AG09309 (cell line): ENCODE measurements at regions not wholly inside any gene's neighbourhood (a gene's known extent, or its start where the extent isn't known, plus 50 kb on each side); places are given as distances from the start of the nearest gene placed in this dataset.

Source experiments
- DNase-seq: peaks from one replicate; pipeline ENCODE4 v3.0.0-alpha.2; 2010; ENCODE audit warnings: low read depth
- H3K4me3 ChIP-seq: 2 replicates; pipeline ENCODE4 v1.5.1; 2011; ENCODE audit warnings: mild to moderate bottlenecking, low read depth, low read length, moderate library complexity; ENCODE audit not compliant: control insufficient read depth
- TF ChIP-seq, protein P1 (sequence below): IDR thresholded peaks from 2 replicates; pipeline ENCODE4 v1.5.1; 2011; ENCODE audit warnings: mild to moderate bottlenecking, low read depth, low read length, inconsistent platforms; ENCODE audit not compliant: insufficient read depth, control insufficient read depth; ENCODE audit errors: missing control alignments

DNA sequence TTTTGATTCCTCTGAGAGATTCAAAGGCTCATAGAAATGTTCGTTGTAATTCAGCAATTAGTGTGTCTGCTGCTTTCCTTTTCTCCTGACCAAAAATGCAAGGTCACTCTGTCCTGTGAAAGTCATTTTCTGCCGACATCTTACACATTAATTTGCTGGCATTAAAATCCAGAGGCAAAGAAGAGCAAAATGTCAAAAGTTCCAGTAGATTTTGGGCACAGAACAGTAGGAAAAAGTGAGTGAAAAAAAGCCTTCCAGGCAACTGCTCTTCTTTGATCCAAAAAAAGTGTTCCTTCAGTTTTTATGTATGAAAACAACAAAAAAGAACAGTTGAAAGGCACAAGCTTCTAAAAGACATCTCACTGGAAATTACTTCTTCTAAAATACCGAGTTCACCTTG is 413.8 kb downstream of the FOXO1 start:
- TF ChIP-seq, protein P1, sequence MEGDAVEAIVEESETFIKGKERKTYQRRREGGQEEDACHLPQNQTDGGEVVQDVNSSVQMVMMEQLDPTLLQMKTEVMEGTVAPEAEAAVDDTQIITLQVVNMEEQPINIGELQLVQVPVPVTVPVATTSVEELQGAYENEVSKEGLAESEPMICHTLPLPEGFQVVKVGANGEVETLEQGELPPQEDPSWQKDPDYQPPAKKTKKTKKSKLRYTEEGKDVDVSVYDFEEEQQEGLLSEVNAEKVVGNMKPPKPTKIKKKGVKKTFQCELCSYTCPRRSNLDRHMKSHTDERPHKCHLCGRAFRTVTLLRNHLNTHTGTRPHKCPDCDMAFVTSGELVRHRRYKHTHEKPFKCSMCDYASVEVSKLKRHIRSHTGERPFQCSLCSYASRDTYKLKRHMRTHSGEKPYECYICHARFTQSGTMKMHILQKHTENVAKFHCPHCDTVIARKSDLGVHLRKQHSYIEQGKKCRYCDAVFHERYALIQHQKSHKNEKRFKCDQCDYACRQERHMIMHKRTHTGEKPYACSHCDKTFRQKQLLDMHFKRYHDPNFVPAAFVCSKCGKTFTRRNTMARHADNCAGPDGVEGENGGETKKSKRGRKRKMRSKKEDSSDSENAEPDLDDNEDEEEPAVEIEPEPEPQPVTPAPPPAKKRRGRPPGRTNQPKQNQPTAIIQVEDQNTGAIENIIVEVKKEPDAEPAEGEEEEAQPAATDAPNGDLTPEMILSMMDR = no peak
- DNase-seq = no peak
- no peak overlapping the region for H3K4me3 ChIP-seq

DNA sequence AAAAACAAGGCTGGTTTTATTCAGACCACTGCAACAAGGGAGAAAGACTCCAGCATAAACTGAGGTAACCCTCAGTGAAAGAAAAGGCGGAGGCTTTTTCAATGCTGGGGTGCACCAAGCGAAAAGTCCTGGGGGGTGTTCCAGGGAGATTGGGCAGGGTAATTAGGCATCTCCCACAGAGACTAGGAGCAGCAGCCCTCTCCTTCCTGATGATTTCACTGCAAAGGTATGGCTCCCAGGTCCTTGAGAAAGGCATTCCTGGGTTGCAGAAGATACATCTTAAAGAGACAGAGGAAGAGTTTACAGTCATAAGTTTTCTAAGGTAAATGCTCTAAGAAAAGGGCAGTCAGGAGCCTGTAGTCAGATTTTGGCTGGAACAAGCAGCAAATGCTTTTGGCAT is 412.0 kb downstream of the FOXO1 start:
- TF ChIP-seq, protein P1 = no peak
- no peak for DNase-seq
- no peak overlapping the region for H3K4me3 ChIP-seq

DNA sequence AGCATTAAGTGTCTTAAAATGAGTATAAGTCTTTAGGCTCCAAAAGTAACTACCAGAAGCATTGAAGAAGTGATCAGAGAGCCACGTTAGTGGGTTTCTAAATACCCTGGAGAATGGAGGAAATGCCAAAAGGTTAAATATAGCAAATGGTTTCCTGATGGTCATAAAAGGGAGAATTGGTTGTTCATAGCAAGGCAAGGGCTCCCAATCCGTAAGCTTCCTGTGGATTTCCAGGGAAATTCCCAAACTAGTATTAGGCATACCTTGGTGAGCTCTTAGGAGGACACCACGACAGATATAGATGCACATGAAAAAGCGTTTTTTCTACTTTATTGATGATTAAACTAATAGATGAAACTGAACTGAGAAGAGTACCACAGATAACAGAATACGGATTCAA is 410.9 kb downstream of the FOXO1 start:
- TF ChIP-seq, protein P1 = no peak

GRCh38 chr13:40259899-40260298 is 406.5 kb downstream of the FOXO1 start:
- TF ChIP-seq, protein P1 = no peak
- H3K4me3 ChIP-seq = no peak overlapping the region
- DNase-seq = no peak

More for the DNA sequence above, 410.9 kb downstream of the FOXO1 start:
- DNase-seq = no peak
- H3K4me3 ChIP-seq = no peak overlapping the region

DNA sequence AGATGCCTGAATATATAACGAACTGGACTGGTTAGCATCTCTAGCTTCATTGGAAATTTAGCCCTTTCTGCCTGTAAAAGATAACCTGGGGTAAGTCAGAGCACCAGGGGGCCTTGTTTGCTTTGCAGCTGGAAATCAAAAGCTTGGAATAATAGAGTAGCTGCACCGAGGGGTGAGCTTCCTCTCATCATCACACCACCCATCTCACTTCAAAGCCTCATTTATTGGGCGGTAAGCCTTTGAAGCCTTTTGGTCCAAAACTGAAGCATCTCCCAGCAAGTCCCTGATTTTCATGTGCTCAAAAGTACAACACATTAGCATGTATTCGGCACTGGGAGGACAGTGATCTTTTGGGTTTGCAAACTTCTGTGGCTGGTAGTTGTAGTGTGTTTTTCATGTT is 405.1 kb downstream of the FOXO1 start:
- TF ChIP-seq, protein P1 = no peak
- DNase-seq = no peak
- no peak overlapping the region for H3K4me3 ChIP-seq

- no peak overlapping the region for H3K4me3 ChIP-seq
- no peak for DNase-seq
- TF ChIP-seq, protein P1 = no peak
Measured at GRCh38 chr13:40261947-40262346, 404.5 kb downstream of the FOXO1 start.

DNA sequence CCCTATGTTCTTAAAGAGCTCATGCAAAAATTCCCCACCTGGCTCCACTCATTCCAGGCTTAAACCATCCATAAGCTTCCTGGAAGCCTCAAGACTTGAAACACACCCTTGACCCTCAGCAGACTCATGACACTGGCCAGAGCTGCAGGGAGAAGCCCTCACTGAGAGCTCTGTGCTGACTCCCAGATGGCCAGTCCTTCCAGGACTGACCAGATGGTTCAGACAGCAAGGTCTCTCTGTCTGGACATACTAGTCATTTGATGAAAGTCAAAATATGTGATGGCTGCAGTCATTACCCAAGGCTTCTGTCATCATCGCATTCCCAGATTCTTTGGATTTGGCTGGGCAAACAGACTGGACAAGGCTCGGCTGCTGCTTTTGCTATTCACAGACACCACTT is 397.4 kb downstream of the FOXO1 start:
- TF ChIP-seq, protein P1 = no peak
- DNase-seq = no peak
- no peak overlapping the region for H3K4me3 ChIP-seq
